NCI-H1417 (cell line): ENCODE measurements at regions not wholly inside any gene's neighbourhood (a gene's known extent, or its start where the extent isn't known, plus 50 kb on each side); places are given as distances from the start of the nearest gene placed in this dataset.
"Not testable (repeated sequence)": the region's sequence is repeated elsewhere in the genome, so short reads cannot be mapped to it uniquely, and the experiment has no call there.

Source experiments
- DNase-seq, 3 experiments: peaks; one replicate each; lab custom pipeline; 2025; lab: John Stamatoyannopoulos, UW

DNA sequence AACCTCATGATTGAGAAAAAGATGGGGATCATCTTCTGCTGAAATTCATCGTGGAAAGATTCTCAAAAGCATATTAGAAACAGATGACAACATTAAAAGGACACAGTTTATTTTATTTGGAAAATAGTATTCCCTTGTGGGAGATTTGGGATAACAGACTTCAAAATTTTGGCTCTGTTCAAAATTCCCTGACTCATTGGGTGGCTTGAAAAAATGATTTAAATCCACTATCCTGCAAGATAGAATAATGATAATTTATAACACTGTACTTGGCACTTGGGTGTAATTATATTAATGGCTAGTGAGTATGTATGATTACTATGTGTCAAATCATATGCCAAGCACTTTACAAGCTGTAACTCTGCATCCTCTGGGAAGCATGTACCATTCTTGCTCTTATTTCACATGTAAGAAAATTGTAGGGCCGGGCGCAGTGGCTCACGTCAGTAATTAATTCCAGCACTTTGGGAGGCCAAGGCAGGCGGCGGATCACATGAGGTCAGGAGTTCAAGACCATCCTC, 128.8 kb downstream of the LMNTD1 start:
- DNase-seq = no peak

- DNase-seq = no peak
Measured at GRCh38 chr12:25423355-25424050, 129.6 kb downstream of the LMNTD1 start.

- DNase-seq = no peak
Measured at GRCh38 chr12:25422241-25422640, 130.8 kb downstream of the LMNTD1 start.

DNA sequence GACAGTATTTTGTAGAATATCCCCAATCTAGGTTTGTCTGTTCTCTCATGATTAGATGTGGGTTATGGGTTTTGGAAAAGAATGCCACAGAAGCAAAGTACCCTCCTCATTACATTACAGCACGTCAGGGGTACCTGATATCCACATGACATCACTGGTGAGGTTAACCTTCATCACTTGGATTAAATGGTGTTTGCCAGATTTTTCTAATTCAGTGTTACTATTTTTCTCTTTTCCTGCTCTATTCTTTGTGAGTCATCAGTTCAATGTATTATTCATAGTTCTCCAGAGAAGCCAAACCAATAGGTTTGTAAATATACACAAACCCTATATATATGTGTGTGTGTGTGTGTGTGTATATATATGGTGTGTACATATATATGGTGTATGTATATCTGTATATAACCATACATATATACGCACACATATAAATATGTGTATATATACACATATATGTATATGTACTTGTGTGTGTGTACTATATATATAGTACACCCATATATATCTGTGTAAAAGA, 131.4 kb downstream of the LMNTD1 start:
- DNase-seq = no peak

DNA sequence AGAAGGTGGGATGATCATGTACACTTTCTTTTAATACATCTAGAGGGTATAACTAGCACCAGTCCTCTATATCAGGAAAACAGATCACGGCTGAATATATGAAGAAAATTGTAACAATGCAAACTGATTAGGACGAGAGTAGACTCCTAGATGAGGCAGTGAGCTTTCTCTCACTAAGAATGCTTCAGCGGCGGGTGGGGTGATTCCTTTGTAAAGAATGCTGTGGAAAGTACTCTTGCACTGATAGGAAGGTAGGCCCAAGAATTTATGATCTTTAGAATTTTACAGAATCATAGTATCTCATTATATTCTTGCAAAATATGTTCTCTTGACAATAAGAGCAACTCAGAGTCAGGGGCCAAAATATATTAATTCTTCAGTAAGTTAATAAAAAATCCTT, 133.0 kb downstream of the LMNTD1 start:
- no peak for DNase-seq

- DNase-seq = no peak
Measured at GRCh38 chr12:25419595-25419994, 133.5 kb downstream of the LMNTD1 start.

GRCh38 chr12:25417071-25417470, 136.0 kb downstream of the LMNTD1 start:
- DNase-seq = no peak

DNA sequence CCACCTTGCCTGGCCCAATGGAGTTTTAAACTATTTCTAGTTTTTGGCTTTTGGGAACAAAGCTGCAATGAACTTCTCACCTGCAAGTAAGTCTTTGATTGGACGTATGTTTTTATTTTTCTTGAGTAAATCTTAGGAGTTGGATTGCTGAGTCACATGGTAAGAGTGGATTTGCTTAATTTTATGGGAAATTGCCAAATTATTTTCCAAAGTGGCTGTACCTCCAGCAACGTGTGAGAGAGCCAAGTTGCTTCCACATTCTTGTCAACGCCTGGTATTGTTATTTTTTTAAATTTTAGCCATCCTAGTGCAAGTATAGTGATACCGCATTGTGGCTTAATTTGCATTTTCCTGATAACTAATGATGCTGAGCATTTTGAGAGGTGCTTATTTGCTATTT, 136.6 kb downstream of the LMNTD1 start:
- DNase-seq = no peak

DNA sequence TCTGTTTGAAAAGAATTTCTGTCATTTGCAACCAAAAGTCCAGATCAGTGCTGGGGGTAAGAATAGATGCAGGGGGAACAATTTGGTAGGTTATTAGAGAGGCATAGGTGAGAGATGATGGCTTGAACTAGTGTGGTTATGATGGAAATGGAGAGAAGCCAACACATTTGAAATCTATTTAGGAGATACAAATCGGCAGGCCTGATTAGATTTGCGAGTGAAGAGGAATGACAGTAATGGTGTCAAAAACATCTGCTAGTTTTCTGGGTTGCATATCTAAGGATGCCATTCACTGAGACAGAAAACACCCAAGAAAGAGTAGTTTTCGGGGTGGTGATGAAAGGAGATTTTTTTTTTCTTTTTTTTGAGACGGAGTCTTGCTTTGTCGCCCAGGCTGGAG, 138.1 kb downstream of the LMNTD1 start:
- no peak for DNase-seq

GRCh38 chr12:25412735-25413134, 140.3 kb downstream of the LMNTD1 start:
- DNase-seq = no peak

DNA sequence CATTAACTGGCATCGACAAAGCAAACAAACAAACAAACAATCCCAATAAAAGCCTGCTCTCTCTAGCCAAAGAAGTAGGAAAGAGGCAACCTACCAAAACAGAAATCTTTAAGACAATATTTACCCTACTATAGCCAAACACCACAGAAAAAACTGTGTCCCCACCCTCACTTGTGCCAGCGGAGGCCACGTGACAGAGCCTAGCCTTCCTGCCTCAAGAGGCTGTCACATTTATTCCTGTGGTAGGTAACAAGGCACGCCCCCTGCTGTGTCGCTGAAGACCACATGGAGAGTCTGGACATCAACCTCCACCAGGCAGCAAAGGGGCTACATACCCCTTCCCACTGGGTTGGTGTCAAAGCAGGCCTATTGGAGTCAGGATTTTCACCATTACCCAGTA, 148.1 kb downstream of the LMNTD1 start:
- no peak for DNase-seq

DNA sequence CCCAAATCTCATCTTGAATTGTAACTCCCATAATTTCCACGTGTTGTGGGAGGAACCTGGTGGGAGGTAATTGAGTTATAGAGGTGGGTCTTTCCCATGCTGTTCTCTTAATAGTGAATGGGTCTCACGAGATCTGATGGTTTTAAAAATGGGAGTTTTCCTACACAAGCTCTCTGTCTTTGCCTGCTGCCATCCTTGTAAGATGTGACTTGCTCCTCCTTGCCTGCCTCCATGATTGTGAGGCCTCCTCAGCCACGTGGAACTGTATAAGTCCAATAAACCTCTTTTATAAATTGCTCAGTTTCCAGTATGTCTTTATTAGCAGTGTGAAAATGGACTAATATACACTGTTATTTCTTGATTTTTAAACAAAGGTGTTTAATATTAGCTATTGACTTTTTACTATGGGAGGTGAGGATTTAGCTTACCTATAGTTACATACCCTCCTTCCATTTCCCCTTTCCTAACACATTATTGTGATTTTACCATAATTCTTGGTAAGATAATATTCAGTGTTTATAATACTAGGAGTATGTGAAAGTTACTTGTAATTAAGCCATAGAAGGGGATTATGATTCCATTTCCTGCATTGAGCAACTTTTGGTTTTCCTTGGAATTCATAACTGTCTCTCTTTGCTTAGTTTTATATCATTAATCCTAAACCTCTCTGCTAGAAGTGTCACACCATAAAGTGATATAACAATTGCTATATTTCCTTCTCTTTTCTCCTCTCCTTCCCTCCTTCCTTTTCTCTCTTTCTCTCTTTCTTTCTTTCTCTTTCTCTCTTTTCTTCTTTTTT, 151.0 kb upstream of the KRAS start:
- DNase-seq = no peak

- no peak for DNase-seq
Measured at GRCh38 chr12:25397001-25397400, 146.3 kb upstream of the KRAS start.

- no peak for DNase-seq
Measured at GRCh38 chr12:25395227-25395626, 144.5 kb upstream of the KRAS start.

DNA sequence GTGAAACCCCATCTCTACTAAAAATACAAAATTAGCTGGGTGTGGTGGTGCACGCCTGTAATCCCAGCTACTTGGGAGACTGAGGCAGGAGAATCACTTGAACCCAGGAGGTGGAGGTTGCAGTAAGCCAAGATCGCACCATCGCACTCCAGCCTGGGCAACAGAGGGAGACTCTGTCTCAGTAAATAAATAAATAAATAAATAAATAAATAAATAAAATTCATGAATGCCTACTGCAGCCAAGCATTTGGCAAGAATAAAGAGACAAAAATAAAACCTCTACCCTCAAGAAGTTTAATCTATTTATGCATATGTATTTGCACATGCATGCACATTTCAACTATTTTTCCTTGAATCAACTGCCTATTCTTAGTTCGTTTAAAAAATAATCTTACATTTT, 144.0 kb upstream of the KRAS start:
- DNase-seq = not testable (repeated sequence)

DNA sequence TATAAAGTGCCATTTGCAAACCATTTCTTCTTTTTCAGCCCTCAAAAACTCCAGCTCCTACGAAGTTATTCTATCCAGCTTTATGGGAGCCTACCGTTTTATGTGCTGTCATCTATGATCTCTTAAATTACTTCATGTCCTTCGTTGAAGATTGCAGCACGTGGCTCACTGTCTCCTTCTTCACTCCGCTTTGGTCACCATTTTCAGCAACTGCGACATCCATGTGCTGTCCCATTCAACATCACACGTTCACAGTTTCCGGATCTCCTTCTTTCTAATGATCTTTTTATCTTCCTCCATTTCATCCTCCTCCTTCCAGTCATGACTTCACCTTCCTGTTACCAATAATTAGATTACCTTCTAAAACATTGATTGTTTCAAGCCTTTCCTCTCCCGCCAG, 143.3 kb upstream of the KRAS start:
- DNase-seq = no peak

GRCh38 chr12:25391346-25391745, 140.6 kb upstream of the KRAS start:
- not testable (repeated sequence) for DNase-seq

DNA sequence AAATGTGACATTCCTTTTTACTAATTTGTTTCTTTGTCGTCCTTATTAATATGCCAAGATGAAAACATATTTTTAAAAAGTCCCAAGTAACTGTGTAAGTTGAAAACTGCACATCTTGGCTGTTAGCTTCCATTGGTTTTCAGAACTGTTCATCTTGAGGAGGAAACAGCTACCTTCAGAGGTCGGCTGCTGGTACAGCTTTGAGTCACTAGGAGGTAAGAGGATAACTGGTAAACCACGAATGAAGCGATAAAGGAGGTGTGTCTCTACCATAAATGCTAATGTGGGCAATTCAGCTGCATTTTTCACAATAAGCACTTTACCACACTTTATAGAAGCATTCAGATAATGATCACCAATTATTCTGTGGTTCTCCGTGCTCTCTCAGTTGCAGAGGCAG, 137.5 kb upstream of the KRAS start:
- no peak for DNase-seq

GRCh38 chr12:25387732-25388050, 137.0 kb upstream of the KRAS start:
- DNase-seq = no peak

DNA sequence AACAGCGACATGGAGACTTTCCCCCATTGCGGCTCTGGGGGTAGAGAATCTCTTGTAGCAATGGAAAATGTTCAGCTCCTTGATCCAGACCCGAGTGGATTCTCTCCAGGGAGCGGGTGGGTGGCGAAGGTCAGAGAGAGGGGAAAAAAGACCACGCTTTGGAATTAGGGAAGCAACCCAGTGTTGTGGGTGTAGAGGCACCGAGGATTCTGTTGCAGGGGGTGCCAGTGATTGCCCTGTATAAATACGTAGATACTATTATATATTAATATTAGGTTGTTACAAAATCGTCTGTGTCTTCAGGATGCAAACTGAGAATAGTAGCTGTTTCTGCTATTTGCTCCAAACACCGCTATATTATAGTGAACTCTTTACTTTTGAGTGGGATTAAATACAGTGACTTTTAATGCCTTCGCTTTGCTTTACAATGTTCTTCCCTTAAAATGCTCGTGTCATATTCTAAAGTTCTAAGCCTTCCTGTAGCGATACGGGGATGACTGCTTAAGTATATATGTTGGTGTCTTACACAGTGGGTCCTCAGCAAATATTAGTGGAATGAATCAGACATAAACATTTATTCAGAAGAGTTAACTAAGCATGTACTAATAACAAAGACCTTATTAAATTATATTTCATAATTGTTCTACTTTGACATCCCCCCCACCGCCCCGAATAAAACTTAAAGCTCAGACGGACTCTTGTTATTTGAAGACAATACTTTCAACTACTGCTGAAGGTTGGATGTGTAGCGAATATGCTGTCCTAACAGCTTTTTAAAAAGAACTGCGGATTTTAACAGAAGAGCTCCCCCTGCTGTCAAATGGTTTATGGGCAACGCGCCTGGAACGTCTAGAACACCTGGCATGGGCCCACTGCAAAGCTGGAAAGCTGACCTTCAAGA, 136.4 kb upstream of the KRAS start:
- peak; percentile 81 to 94 (median 87) for DNase-seq

- DNase-seq = peak in 2 of 3 experiments; percentile 79 to 85
Measured at GRCh38 chr12:25384893-25385248, 134.1 kb upstream of the KRAS start.
